Smooth muscle cell (in vitro differentiated cells): ENCODE measurements at regions not wholly inside any gene's neighbourhood (a gene's known extent, or its start where the extent isn't known, plus 50 kb on each side); places are given as distances from the start of the nearest gene placed in this dataset.
A peak's percentile ranks its signal among the peaks of the same experiment; 100 is the strongest.
"Not testable (repeated sequence)": the region's sequence is repeated elsewhere in the genome, so short reads cannot be mapped to it uniquely, and the experiment has no call there.

Experiments
- DNase-seq: peaks from one replicate; lab custom pipeline; 2025; ENCODE audit not compliant: unreplicated experiment; lab: John Stamatoyannopoulos, UW
- H2AFZ ChIP-seq: fragments of 200-600 bp; sonication (generic); 2 replicates; pipeline ENCODE4 v1.6.0; 2016; ENCODE audit warnings: antibody characterized with exemption, low read depth, mild to moderate bottlenecking
- H3F3A ChIP-seq: fragments of 200-600 bp; sonication (generic); 2 replicates; pipeline ENCODE4 v1.6.0; 2017; ENCODE audit warnings: antibody characterized with exemption, low read depth
- H3K27ac ChIP-seq: fragments of 200-600 bp; sonication (generic); 2 replicates; pipeline ENCODE4 v1.5.1; 2016; ENCODE audit warnings: low read depth, mild to moderate bottlenecking
- H3K27me3 ChIP-seq: fragments of 200-600 bp; sonication (generic); 2 replicates; pipeline ENCODE4 v1.6.1; 2016; ENCODE audit warnings: low read depth, mild to moderate bottlenecking
- H3K36me3 ChIP-seq: fragments of 200-600 bp; sonication (generic); 2 replicates; pipeline ENCODE4 v1.5.1; 2016; ENCODE audit warnings: low read depth
- H3K4me1 ChIP-seq: fragments of 200-600 bp; sonication (generic); 2 replicates; pipeline ENCODE4 v1.5.1; 2016; ENCODE audit warnings: low read depth
- H3K4me2 ChIP-seq: fragments of 200-600 bp; sonication (generic); 2 replicates; pipeline ENCODE4 v1.6.0; 2016; ENCODE audit warnings: mild to moderate bottlenecking
- H3K4me3 ChIP-seq: fragments of 200-600 bp; sonication (generic); 2 replicates; pipeline ENCODE4 v1.5.1; 2016; ENCODE audit warnings: mild to moderate bottlenecking
- H3K79me2 ChIP-seq: fragments of 200-600 bp; sonication (generic); 2 replicates; pipeline ENCODE4 v1.6.0; 2016; ENCODE audit warnings: low read depth, mild to moderate bottlenecking
- H3K9ac ChIP-seq: fragments of 200-600 bp; sonication (generic); 2 replicates; pipeline ENCODE4 v1.6.0; 2016; ENCODE audit warnings: low read depth
- H3K9me3 ChIP-seq: fragments of 200-600 bp; sonication (generic); replicated peaks from 2 replicates; pipeline ENCODE4 v1.5.1; 2016; ENCODE audit warnings: low read depth
- H4K20me1 ChIP-seq: fragments of 200-600 bp; sonication (generic); 2 replicates; pipeline ENCODE4 v1.6.0; 2016; ENCODE audit warnings: low read depth
- CTCF ChIP-seq: fragments of 200-600 bp; sonication (generic); IDR thresholded peaks from 2 replicates; pipeline ENCODE4 v1.5.1; 2017; ENCODE audit warnings: borderline replicate concordance, mild to moderate bottlenecking, antibody characterized with exemption; ENCODE audit not compliant: insufficient read depth, poor library complexity, severe bottlenecking
- WGBS: methylation state at CpG from one replicate; pipeline ENCODE4 v1.1.7; 2016; ENCODE audit warnings: low lambda C conversion rate; 5-methylcytosine and 5-hydroxymethylcytosine counted together

- Histone ChIP-seq H3K9ac (no peak overlapping the region), H2AFZ (no peak overlapping the region), H3K9me3 (no peaks in the 10 kb centered on the region), H3K79me2 (no peaks in the 10 kb centered on the region), H3K4me3 (no peak overlapping the region), H3K27ac (no peak overlapping the region), H3K36me3 (no peaks in the 10 kb centered on the region), H3F3A (no peaks in the 10 kb centered on the region), H4K20me1 (no peaks in the 10 kb centered on the region), H3K27me3 (peaks cover 27% of the 10 kb centered on the region), H3K4me1 (no peaks in the 10 kb centered on the region), H3K4me2 (no peak overlapping the region)
- DNase-seq, result no peak
- peak; percentile 34 for TF ChIP-seq CTCF
- 20% methylated on average over 8 of the region's 8 CpGs for WGBS
Measured at GRCh38 chr7:32206987-32207386, 136.8 kb upstream of the PDE1C start.

GRCh38 chr7:32206488-32206887, 136.3 kb upstream of the PDE1C start:
- H3K9me3 ChIP-seq, result no peaks in the 10 kb centered on the region

GRCh38 chr7:32205298-32205824, 135.2 kb upstream of the PDE1C start:
- 75% methylated on average over 4 of the region's 4 CpGs for WGBS
- DNase-seq, H3K27ac ChIP-seq, H3K79me2 ChIP-seq, H4K20me1 ChIP-seq, H3K4me2 ChIP-seq, H2AFZ ChIP-seq, H3F3A ChIP-seq, H3K9me3 ChIP-seq, H3K36me3 ChIP-seq, H3K4me3 ChIP-seq, H3K4me1 ChIP-seq, H3K9ac ChIP-seq: not testable (repeated sequence)
- peaks cover 39% of the 10 kb centered on the region for H3K27me3 ChIP-seq

More at GRCh38 chr7:32206488-32206887, 136.3 kb upstream of the PDE1C start:
- Histone ChIP-seq H3F3A (no peaks in the 10 kb centered on the region), H3K36me3 (no peaks in the 10 kb centered on the region), H3K27me3 (peaks cover 32% of the 10 kb centered on the region), H3K4me1 (no peaks in the 10 kb centered on the region), H4K20me1 (no peaks in the 10 kb centered on the region), H3K4me2 (no peak overlapping the region), H3K4me3 (no peak overlapping the region), H3K9ac (no peak overlapping the region), H2AFZ (no peak overlapping the region), H3K27ac (no peak overlapping the region), H3K79me2 (no peaks in the 10 kb centered on the region)
- WGBS, result 96% methylated on average over 6 of the region's 6 CpGs
- DNase-seq, result no peak
- TF ChIP-seq CTCF, result no peak

- WGBS, result 38% methylated on average over 9 of the region's 9 CpGs
- Histone ChIP-seq H3K27ac (no peak overlapping the region), H3K36me3 (no peaks in the 10 kb centered on the region), H3K4me3 (no peak overlapping the region), H3K4me1 (no peaks in the 10 kb centered on the region), H3K4me2 (peak overlapping the region; percentile 25), H3F3A (no peaks in the 10 kb centered on the region), H3K9ac (no peak overlapping the region), H2AFZ (no peak overlapping the region), H3K79me2 (no peaks in the 10 kb centered on the region), H3K27me3 (peaks cover 37% of the 10 kb centered on the region), H3K9me3 (no peaks in the 10 kb centered on the region), H4K20me1 (no peaks in the 10 kb centered on the region)
- no peak for DNase-seq
- TF ChIP-seq CTCF, result peak; percentile 73
Measured at GRCh38 chr7:32204361-32205018, 134.3 kb upstream of the PDE1C start.
